OCI-LY1 (cell line): ENCODE measurements at regions not wholly inside any gene's neighbourhood (a gene's known extent, or its start where the extent isn't known, plus 50 kb on each side); places are given as distances from the start of the nearest gene placed in this dataset.

ENCODE experiments used
- CTCF ChIP-seq: fragments of 200-600 bp; sonication (generic), shearing (Covaris generic); IDR thresholded peaks from 2 replicates; pipeline ENCODE4 v1.5.1; 2017; ENCODE audit warnings: mild to moderate bottlenecking, antibody characterized with exemption, low read length, moderate library complexity, mixed read lengths
- EZH2 ChIP-seq: fragments of 200-600 bp; sonication (generic), shearing (Covaris generic); IDR thresholded peaks from 2 replicates; pipeline ENCODE4 v1.8.0; 2017; ENCODE audit warnings: borderline replicate concordance, mixed run types, mild to moderate bottlenecking, antibody characterized with exemption, low read length, moderate library complexity, mixed read lengths

GRCh38 chr6:8683204-8683603 is 247.9 kb upstream of the SLC35B3 start:
- TF ChIP-seq CTCF (no peak), EZH2 (no peak)
